ENCODE measurements at regions not wholly inside any gene's neighbourhood (a gene's known extent, or its start where the extent isn't known, plus 50 kb on each side); places are given as distances from the start of the nearest gene placed in this dataset.
"Not testable (repeated sequence)": the region's sequence is repeated elsewhere in the genome, so short reads cannot be mapped to it uniquely, and the experiment has no call there.

GRCh38 chr3:144552346-144553057, 580.9 kb downstream of the DIPK2A start:
- no peak for DNase-seq (ENCODE audit: low read depth, low spot score)

GRCh38 chr3:144553301-144553700, 581.7 kb downstream of the DIPK2A start:
- in situ Hi-C loops (cut with HindIII; ENCODE audit: low pct_unique_long_range_greater_than_20kb, low sequenced_read_pairs): no loop called here
- DNase-seq (ENCODE audit: low read depth, low spot score): no peak

More at GRCh38 chr3:144552346-144553057, 580.9 kb downstream of the DIPK2A start:
- in situ Hi-C loops (cut with HindIII; ENCODE audit: low pct_unique_long_range_greater_than_20kb, low sequenced_read_pairs): no loop called here

- no peak for DNase-seq (ENCODE audit: low read depth, low spot score)
- in situ Hi-C loops (cut with HindIII; ENCODE audit: low pct_unique_long_range_greater_than_20kb, low sequenced_read_pairs): no loop called here
Observed at GRCh38 chr3:144554889-144555288, 583.3 kb downstream of the DIPK2A start.

- in situ Hi-C loops (cut with HindIII; ENCODE audit: low pct_unique_long_range_greater_than_20kb, low sequenced_read_pairs): no loop called here
- no peak for DNase-seq (ENCODE audit: low read depth, low spot score)
Observed at GRCh38 chr3:144556392-144556791, 584.8 kb downstream of the DIPK2A start.

- no peak for DNase-seq (ENCODE audit: low read depth, low spot score)
- in situ Hi-C loops (cut with HindIII; ENCODE audit: low pct_unique_long_range_greater_than_20kb, low sequenced_read_pairs): no loop called here
Observed at GRCh38 chr3:144557515-144557914, 585.9 kb downstream of the DIPK2A start.

- in situ Hi-C loops (cut with HindIII; ENCODE audit: low pct_unique_long_range_greater_than_20kb, low sequenced_read_pairs): no loop called here
- no peak for DNase-seq (ENCODE audit: low read depth, low spot score)
Observed at GRCh38 chr3:144564011-144564410, 592.4 kb downstream of the DIPK2A start.

GRCh38 chr3:144566320-144566719, 594.7 kb downstream of the DIPK2A start:
- in situ Hi-C loops (cut with HindIII; ENCODE audit: low pct_unique_long_range_greater_than_20kb, low sequenced_read_pairs): no loop called here
- no peak for DNase-seq (ENCODE audit: low read depth, low spot score)

GRCh38 chr3:144569651-144570050, 598.0 kb downstream of the DIPK2A start:
- DNase-seq (ENCODE audit: low read depth, low spot score): no peak
- in situ Hi-C loops (cut with HindIII; ENCODE audit: low pct_unique_long_range_greater_than_20kb, low sequenced_read_pairs): no loop called here

- DNase-seq (ENCODE audit: low read depth, low spot score): no peak
- in situ Hi-C loops (cut with HindIII; ENCODE audit: low pct_unique_long_range_greater_than_20kb, low sequenced_read_pairs): no loop called here
Observed at GRCh38 chr3:144583871-144584270, 612.2 kb downstream of the DIPK2A start.

- DNase-seq (ENCODE audit: low read depth, low spot score): peak; percentile 2
- in situ Hi-C loops (cut with HindIII; ENCODE audit: low pct_unique_long_range_greater_than_20kb, low sequenced_read_pairs): no loop called here
Observed at GRCh38 chr3:144585408-144585807, 613.8 kb downstream of the DIPK2A start.

GRCh38 chr3:144585953-144586352, 614.3 kb downstream of the DIPK2A start:
- no peak for DNase-seq (ENCODE audit: low read depth, low spot score)
- in situ Hi-C loops (cut with HindIII; ENCODE audit: low pct_unique_long_range_greater_than_20kb, low sequenced_read_pairs): no loop called here

GRCh38 chr3:144586382-144586781, 614.8 kb downstream of the DIPK2A start:
- no peak for DNase-seq (ENCODE audit: low read depth, low spot score)
- in situ Hi-C loops (cut with HindIII; ENCODE audit: low pct_unique_long_range_greater_than_20kb, low sequenced_read_pairs): no loop called here

GRCh38 chr3:144590854-144591253, 619.2 kb downstream of the DIPK2A start:
- DNase-seq (ENCODE audit: low read depth, low spot score): no peak
- in situ Hi-C loops (cut with HindIII; ENCODE audit: low pct_unique_long_range_greater_than_20kb, low sequenced_read_pairs): no loop called here

GRCh38 chr3:144593881-144594280, 622.3 kb downstream of the DIPK2A start:
- DNase-seq (ENCODE audit: low read depth, low spot score): no peak
- in situ Hi-C loops (cut with HindIII; ENCODE audit: low pct_unique_long_range_greater_than_20kb, low sequenced_read_pairs): no loop called here

- DNase-seq (ENCODE audit: low read depth, low spot score); in situ Hi-C loops (cut with HindIII; ENCODE audit: low pct_unique_long_range_greater_than_20kb, low sequenced_read_pairs): not testable (repeated sequence)
Observed at GRCh38 chr3:144620236-144620635, 648.6 kb downstream of the DIPK2A start.

GRCh38 chr3:144622845-144623244, 651.2 kb downstream of the DIPK2A start:
- in situ Hi-C loops (cut with HindIII; ENCODE audit: low pct_unique_long_range_greater_than_20kb, low sequenced_read_pairs): no loop called here
- no peak for DNase-seq (ENCODE audit: low read depth, low spot score)

GRCh38 chr3:144624656-144625055, 653.0 kb downstream of the DIPK2A start:
- in situ Hi-C loops (cut with HindIII; ENCODE audit: low pct_unique_long_range_greater_than_20kb, low sequenced_read_pairs): no loop called here

GRCh38 chr3:144626835-144627234, 655.2 kb downstream of the DIPK2A start:
- in situ Hi-C loops (cut with HindIII; ENCODE audit: low pct_unique_long_range_greater_than_20kb, low sequenced_read_pairs): no loop called here
- DNase-seq (ENCODE audit: low read depth, low spot score): no peak

More at GRCh38 chr3:144624656-144625055, 653.0 kb downstream of the DIPK2A start:
- no peak for DNase-seq (ENCODE audit: low read depth, low spot score)

GRCh38 chr3:144629381-144629780, 657.8 kb downstream of the DIPK2A start:
- in situ Hi-C loops (cut with HindIII; ENCODE audit: low pct_unique_long_range_greater_than_20kb, low sequenced_read_pairs): no loop called here

GRCh38 chr3:144636833-144637232, 665.2 kb downstream of the DIPK2A start:
- in situ Hi-C loops (cut with HindIII; ENCODE audit: low pct_unique_long_range_greater_than_20kb, low sequenced_read_pairs): no loop called here
- no peak for DNase-seq (ENCODE audit: low read depth, low spot score)

More at GRCh38 chr3:144629381-144629780, 657.8 kb downstream of the DIPK2A start:
- DNase-seq (ENCODE audit: low read depth, low spot score): no peak
